Esophagus muscularis mucosa (tissue), 4 donors: ENCODE measurements at regions not wholly inside any gene's neighbourhood (a gene's known extent, or its start where the extent isn't known, plus 50 kb on each side); places are given as distances from the start of the nearest gene placed in this dataset.

Experiments
- DNase-seq: peaks from one replicate; pipeline ENCODE4 v3.0.0-alpha.2; 2017; ENCODE audit errors: extremely low spot score
- H3K27ac ChIP-seq, 4 donors: fragments of 200-600 bp; sonication (generic); replicated peaks in 1 of 4; 1 replicate in 3 of 4; 2 replicates in 1 of 4; pipeline ENCODE4 v1.5.1; 2016 to 2019; ENCODE audit warnings: mild to moderate bottlenecking in 1 of 4
- H3K27me3 ChIP-seq, 4 donors: fragments of 200-600 bp; sonication (generic); one replicate each; pipeline versions ENCODE4 v1.5.1 to v1.6.0; 2016 to 2019
- H3K36me3 ChIP-seq, 4 donors: fragments of 200-600 bp; sonication (generic); one replicate each; pipeline ENCODE4 v1.5.1; 2016 to 2019
- H3K4me1 ChIP-seq, 4 donors: fragments of 200-600 bp; sonication (generic); one replicate each; pipeline ENCODE4 v1.5.1; 2016 to 2019
- H3K4me3 ChIP-seq, 4 donors: fragments of 200-600 bp; sonication (generic); 1 replicate in 2 of 4; 2 replicates in 2 of 4; pipeline ENCODE4 v1.5.1; 2016 to 2019; ENCODE audit warnings: mild to moderate bottlenecking in 4 of 4, moderate library complexity in 1 of 4
- H3K9me3 ChIP-seq, 4 donors: fragments of 200-600 bp; sonication (generic); 1 replicate in 3 of 4; 2 replicates in 1 of 4; pipeline ENCODE4 v1.5.1; 2016 to 2019
- CTCF ChIP-seq, 3 experiments: fragments of 200-600 bp in 2 of 3; fragments of 450-650 bp in 1 of 3; sonication (generic) in 2 of 3; IDR thresholded peaks; one replicate each; pipeline ENCODE4 v1.5.1; 2017 to 2019; ENCODE audit warnings: antibody characterized with exemption in 3 of 3, mild to moderate bottlenecking in 2 of 3, moderate library complexity in 1 of 3
- EP300 ChIP-seq: sonication (generic); formaldehyde crosslinking; IDR thresholded peaks from one replicate; pipeline ENCODE4 v1.6.1; 2017; ENCODE audit warnings: antibody characterized with exemption
- POLR2A ChIP-seq: fragments of 450-650 bp; IDR thresholded peaks from one replicate; pipeline ENCODE4 v1.6.1; 2017; ENCODE audit warnings: antibody characterized with exemption, moderate library complexity, mild to moderate bottlenecking, low read depth
- POLR2AphosphoS5 ChIP-seq, 2 donors: sonication (generic); formaldehyde crosslinking; IDR thresholded peaks; one replicate each; pipeline ENCODE4 v1.6.1; 2017; ENCODE audit warnings: antibody characterized with exemption in 2 of 2
- WGBS: methylation state at CpG from one replicate; pipeline ENCODE4 v1.1.5; 2018; 5-methylcytosine and 5-hydroxymethylcytosine counted together
- intact Hi-C: fragments of 100-400 bp; cut with DNase I; formaldehyde crosslinking; loops from one replicate; pipeline ENCODE4 v1.15.1; 2023

GRCh38 chr10:4656576-4657194, 169.3 kb upstream of the AKR1E2 start:
- WGBS = 16% methylated on average over 7 of the region's 7 CpGs
- intact Hi-C loops = loop anchor here (5.0 to 10.0 kb wide), 4 partner anchors 304 to 1462 kb away; no protein-coding TSS in a partner anchor
- DNase-seq = no peak
- Histone ChIP-seq H3K9me3 (no peaks in the 10 kb centered on the region), H3K27me3 (no peaks in the 10 kb centered on the region), H3K4me3 (no peak overlapping the region), H3K4me1 (peaks cover 11 to 23% (median 20%) of the 10 kb centered on the region in 4 donors), H3K27ac (peak overlapping the region in 1 of 4 donors; percentile 5), H3K36me3 (no peaks in the 10 kb centered on the region)
- TF ChIP-seq POLR2A = no peak
- peak; percentile 51 to 56 for TF ChIP-seq POLR2AphosphoS5 (IDR thresholded peaks at IDR 0.05)
- peak; percentile 90 to 96 (median 91) for TF ChIP-seq CTCF (IDR thresholded peaks at IDR 0.05)

GRCh38 chr10:4655879-4656278, 170.1 kb upstream of the AKR1E2 start:
- H3K9me3 ChIP-seq = no peaks in the 10 kb centered on the region

DNA sequence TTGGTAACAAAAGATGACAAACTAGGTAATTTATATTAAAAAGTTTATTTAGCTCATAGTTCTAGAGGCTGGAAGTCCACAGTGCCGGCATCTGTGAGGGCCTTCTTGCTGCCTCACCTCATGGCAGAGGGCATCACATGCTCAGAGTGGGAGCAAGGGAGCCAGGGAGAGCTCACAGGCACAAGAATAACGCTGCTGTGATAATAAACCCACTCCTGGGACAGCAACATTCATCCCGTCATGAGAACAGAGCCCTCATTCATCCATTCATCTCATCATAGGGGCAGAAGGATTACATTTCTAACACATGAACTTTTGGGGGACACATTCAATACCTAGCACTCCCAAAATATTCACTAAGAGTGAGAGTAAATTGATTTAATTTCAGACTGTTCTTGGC, 170.6 kb upstream of the AKR1E2 start:
- TF ChIP-seq EP300 = no peak
- TF ChIP-seq POLR2AphosphoS5 (IDR thresholded peaks at IDR 0.05) = no peak
- TF ChIP-seq CTCF (IDR thresholded peaks at IDR 0.05) = no peak
- no peak for TF ChIP-seq POLR2A
- intact Hi-C loops = loop anchor here (5.0 to 10.0 kb wide), 4 partner anchors 303 to 1461 kb away; no protein-coding TSS in a partner anchor
- H3K36me3 ChIP-seq = no peaks in the 10 kb centered on the region
- DNase-seq = no peak
- WGBS = 88% methylated on average over 3 of the region's 3 CpGs
- H3K4me3 ChIP-seq = no peak overlapping the region
- H3K9me3 ChIP-seq = no peaks in the 10 kb centered on the region
- peak overlapping the region in 2 of 4 donors; percentile 3 to 20 for H3K27ac ChIP-seq
- no peaks in the 10 kb centered on the region for H3K27me3 ChIP-seq
- H3K4me1 ChIP-seq = peaks cover 5 to 19% (median 17%) of the 10 kb centered on the region in 4 donors

More at GRCh38 chr10:4655879-4656278, 170.1 kb upstream of the AKR1E2 start:
- TF ChIP-seq EP300 (no peak), POLR2AphosphoS5 (IDR thresholded peaks at IDR 0.05) (no peak), CTCF (IDR thresholded peaks at IDR 0.05) (no peak), POLR2A (no peak)
- H3K27me3 ChIP-seq = no peaks in the 10 kb centered on the region
- intact Hi-C loops = loop anchor here (5.0 to 10.0 kb wide), 4 partner anchors 304 to 1461 kb away; no protein-coding TSS in a partner anchor
- H3K27ac ChIP-seq = no peak overlapping the region
- WGBS = 87% methylated on average over 5 of the region's 5 CpGs
- no peak overlapping the region for H3K4me3 ChIP-seq
- no peaks in the 10 kb centered on the region for H3K36me3 ChIP-seq
- peaks cover 5 to 16% (median 13%) of the 10 kb centered on the region in 4 donors for H3K4me1 ChIP-seq
- DNase-seq = no peak

DNA sequence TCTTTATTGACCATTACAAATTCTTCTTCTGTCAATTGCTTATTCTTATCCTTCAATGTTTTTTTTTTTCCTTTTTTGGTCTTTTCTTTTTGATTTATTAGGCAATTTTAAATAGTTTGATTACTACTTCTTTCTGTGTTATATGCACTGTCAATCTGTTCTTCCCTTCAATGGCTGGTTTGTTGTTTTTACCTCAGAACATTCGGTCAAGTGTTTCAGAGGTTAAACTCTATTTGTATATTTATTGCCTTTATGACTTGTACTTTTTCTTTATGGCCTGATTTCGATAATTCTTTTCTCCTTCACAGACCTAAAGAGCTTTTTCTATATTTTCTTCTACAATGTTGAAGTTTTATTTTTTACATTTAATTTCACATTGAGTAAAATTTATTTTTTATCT, 171.5 kb upstream of the AKR1E2 start:
- no peak for TF ChIP-seq POLR2AphosphoS5 (IDR thresholded peaks at IDR 0.05)
- TF ChIP-seq POLR2A = no peak
- no peak for TF ChIP-seq EP300
- no peak for TF ChIP-seq CTCF (IDR thresholded peaks at IDR 0.05)
- no peaks in the 10 kb centered on the region for H3K27me3 ChIP-seq
- peaks cover 11 to 28% (median 26%) of the 10 kb centered on the region in 4 donors for H3K4me1 ChIP-seq
- intact Hi-C loops = loop anchor here (5.0 to 10.0 kb wide), 4 partner anchors 142 to 1460 kb away; no protein-coding TSS in a partner anchor
- no peak overlapping the region for H3K27ac ChIP-seq
- DNase-seq = no peak
- no peaks in the 10 kb centered on the region for H3K9me3 ChIP-seq
- no peaks in the 10 kb centered on the region for H3K36me3 ChIP-seq
- WGBS = 96% methylated on average over 2 of the region's 2 CpGs
- H3K4me3 ChIP-seq = no peak overlapping the region
